NCI-H1694 treated with DMSO at 0.1 percent for 48 hours (cell line): ENCODE measurements at regions not wholly inside any gene's neighbourhood (a gene's known extent, or its start where the extent isn't known, plus 50 kb on each side); places are given as distances from the start of the nearest gene placed in this dataset.

ENCODE experiments used
- DNase-seq: peaks from one replicate; lab custom pipeline; 2025; lab: John Stamatoyannopoulos, UW

- no peak for DNase-seq
These were observed 309.0 kb downstream of the PLK2 start for GRCh38 chr5:58150926-58151325.

GRCh38 chr5:58149746-58150145 is 310.1 kb downstream of the PLK2 start:
- no peak for DNase-seq

GRCh38 chr5:58149345-58149744 is 310.5 kb downstream of the PLK2 start:
- no peak for DNase-seq

- DNase-seq = no peak
These were observed 311.6 kb downstream of the PLK2 start for GRCh38 chr5:58148254-58148775.

- DNase-seq = no peak
These were observed 314.4 kb downstream of the PLK2 start for GRCh38 chr5:58145397-58145934.

GRCh38 chr5:58143727-58144126 is 316.2 kb downstream of the PLK2 start:
- DNase-seq = no peak

GRCh38 chr5:58143181-58143580 is 316.7 kb downstream of the PLK2 start:
- no peak for DNase-seq

- no peak for DNase-seq
These were observed 321.1 kb downstream of the PLK2 start for GRCh38 chr5:58138791-58139190.

GRCh38 chr5:58136406-58136805 is 323.5 kb downstream of the PLK2 start:
- DNase-seq = no peak

- no peak for DNase-seq
These were observed 324.1 kb downstream of the PLK2 start for GRCh38 chr5:58135571-58136335.

- DNase-seq = no peak
These were observed 326.1 kb downstream of the PLK2 start for GRCh38 chr5:58133631-58134296.

- DNase-seq = no peak
These were observed 326.7 kb downstream of the PLK2 start for GRCh38 chr5:58133216-58133615.

- DNase-seq = no peak
These were observed 332.3 kb downstream of the PLK2 start for GRCh38 chr5:58127255-58128220.

GRCh38 chr5:58123501-58123900 is 336.4 kb downstream of the PLK2 start:
- no peak for DNase-seq

- no peak for DNase-seq
These were observed 337.0 kb downstream of the PLK2 start for GRCh38 chr5:58122848-58123392.

- DNase-seq = no peak
These were observed 337.7 kb downstream of the PLK2 start for GRCh38 chr5:58122157-58122556.

- DNase-seq = no peak
These were observed 338.5 kb downstream of the PLK2 start for GRCh38 chr5:58121391-58121790.

- no peak for DNase-seq
These were observed 342.3 kb downstream of the PLK2 start for GRCh38 chr5:58117542-58117941.

- DNase-seq = no peak
These were observed 343.5 kb downstream of the PLK2 start for GRCh38 chr5:58116346-58116745.

GRCh38 chr5:58115811-58116210 is 344.1 kb downstream of the PLK2 start:
- DNase-seq = no peak

GRCh38 chr5:58114324-58114723 is 345.6 kb downstream of the PLK2 start:
- DNase-seq = no peak

- DNase-seq = no peak
These were observed 346.7 kb downstream of the PLK2 start for GRCh38 chr5:58113172-58113571.
